Naive thymus-derived CD4-positive, alpha-beta T cell (primary cell): ENCODE measurements at regions not wholly inside any gene's neighbourhood (a gene's known extent, or its start where the extent isn't known, plus 50 kb on each side); places are given as distances from the start of the nearest gene placed in this dataset.
"Not testable (repeated sequence)": the region's sequence is repeated elsewhere in the genome, so short reads cannot be mapped to it uniquely, and the experiment has no call there.

Experiments
- ATAC-seq: fragments of 150-1000 bp; cut with Tn5 transposase; 2 replicates; pipeline ENCODE4 v1.10.0; 2021; ENCODE audit warnings: mild to moderate bottlenecking, moderate library complexity
- CTCF ChIA-PET: fragments of 350-600 bp; sonication (Branson Sonifier 250); formaldehyde crosslinking; loops from one replicate; lab custom pipeline; 2021; ENCODE audit warnings: antibody characterized with exemption; lab: Charles Lee
- POLR2A ChIA-PET: fragments of 350-600 bp; sonication (Branson Sonifier 250); formaldehyde crosslinking; loops from one replicate; lab custom pipeline; 2021; ENCODE audit warnings: antibody characterized with exemption, inconsistent platforms; lab: Charles Lee
- DNase-seq, 9 donors: peaks; one replicate each; pipeline versions ENCODE4 v3.0.0 to v3.0.0-alpha.2; 2020 to 2022; ENCODE audit warnings: mixed read lengths in 1 of 9
- H3K27ac ChIP-seq: one replicate; pipeline ENCODE4 v1.7.0; 2013; ENCODE audit warnings: mild to moderate bottlenecking, low read depth, low read length, moderate library complexity
- H3K27me3 ChIP-seq, 2 donors: one replicate each; pipeline ENCODE4 v1.7.0; 2013; ENCODE audit warnings: low read length in 2 of 2, mild to moderate bottlenecking in 2 of 2, moderate library complexity in 2 of 2; ENCODE audit not compliant: control insufficient read depth in 2 of 2, insufficient read depth in 2 of 2
- H3K36me3 ChIP-seq, 3 experiments: 1 replicate in 2 of 3; 2 replicates in 1 of 3; pipeline ENCODE4 v1.7.0; 2013; ENCODE audit warnings: low read length in 3 of 3, mild to moderate bottlenecking in 3 of 3, moderate library complexity in 1 of 3; ENCODE audit not compliant: insufficient read depth in 3 of 3, control insufficient read depth in 2 of 3
- H3K4me1 ChIP-seq, 2 donors: one replicate each; pipeline ENCODE4 v1.7.0; 2013; ENCODE audit warnings: low read length in 2 of 2, mild to moderate bottlenecking in 2 of 2, moderate library complexity in 1 of 2; ENCODE audit not compliant: control insufficient read depth in 2 of 2, insufficient read depth in 2 of 2
- H3K4me3 ChIP-seq: 2 replicates; pipeline ENCODE4 v1.7.0; 2013; ENCODE audit warnings: mild to moderate bottlenecking, low read length
- H3K9me3 ChIP-seq, 3 experiments: 1 replicate in 2 of 3; 2 replicates in 1 of 3; pipeline ENCODE4 v1.7.0; 2013; ENCODE audit warnings: low read length in 3 of 3; ENCODE audit not compliant: control insufficient read depth in 2 of 3
- H3K27ac Mint-ChIP-seq, 9 donors: one replicate each; pipeline ENCODE4 v1.8.0; 2020 to 2022; ENCODE audit warnings: mixed read lengths in 9 of 9, mild to moderate bottlenecking in 8 of 9, moderate library complexity in 5 of 9, inconsistent platforms in 2 of 9
- H3K27me3 Mint-ChIP-seq, 5 donors: one replicate each; pipeline ENCODE4 v1.8.0; 2021 to 2022; ENCODE audit warnings: mixed read lengths in 5 of 5, mild to moderate bottlenecking in 1 of 5
- H3K36me3 Mint-ChIP-seq, 5 donors: one replicate each; pipeline ENCODE4 v1.8.0; 2020 to 2022; ENCODE audit warnings: mixed read lengths in 5 of 5, mild to moderate bottlenecking in 3 of 5, inconsistent platforms in 1 of 5
- H3K4me1 Mint-ChIP-seq, 7 donors: one replicate each; pipeline ENCODE4 v1.8.0; 2020 to 2022; ENCODE audit warnings: mixed read lengths in 7 of 7, mild to moderate bottlenecking in 3 of 7, inconsistent platforms in 1 of 7
- H3K4me3 Mint-ChIP-seq, 10 donors: one replicate each; pipeline ENCODE4 v1.8.0; 2020 to 2022; ENCODE audit warnings: mild to moderate bottlenecking in 10 of 10, mixed read lengths in 10 of 10, moderate library complexity in 6 of 10, inconsistent platforms in 2 of 10
- H3K9me3 Mint-ChIP-seq, 11 donors: one replicate each; pipeline ENCODE4 v1.8.0; 2020 to 2022; ENCODE audit warnings: mixed read lengths in 11 of 11, mild to moderate bottlenecking in 4 of 11, inconsistent platforms in 1 of 11, moderate library complexity in 1 of 11
- intact Hi-C, 2 donors: fragments of 100-400 bp; cut with micrococcal nuclease; formaldehyde crosslinking; loops; one replicate each; pipeline ENCODE4 v1.15.1; 2023

DNA sequence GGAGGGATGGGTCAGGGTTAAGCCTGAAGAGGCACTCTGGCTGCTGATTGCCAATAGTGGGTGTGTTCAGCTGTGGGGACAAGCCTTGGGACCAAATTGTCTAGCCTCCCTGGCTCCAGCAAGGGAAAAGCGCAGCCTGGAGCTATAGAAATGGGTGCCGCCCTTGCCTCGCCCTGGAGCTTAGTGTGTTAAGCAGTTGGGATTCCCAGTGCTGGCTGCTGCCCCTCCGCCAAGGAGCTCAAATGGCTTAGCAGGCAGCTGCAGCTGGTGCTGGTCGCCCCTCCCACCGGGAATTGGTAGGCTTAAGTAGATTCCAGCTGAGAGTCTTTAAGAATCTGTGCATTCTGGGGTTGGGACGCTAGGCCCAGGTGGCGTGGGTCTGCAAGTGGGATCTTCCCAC lies 662.9 kb upstream of the TBL1XR1 start:
- Mint-ChIP-seq H3K36me3 (peaks cover 0 to 15% (median 7%) of the 10 kb centered on the region in 5 donors), H3K4me3 (no peak overlapping the region), H3K4me1 (no peaks in the 10 kb centered on the region), H3K27me3 (no peaks in the 10 kb centered on the region), H3K27ac (no peak overlapping the region), H3K9me3 (peaks cover 4 to 45% (median 20%) of the 10 kb centered on the region in 11 donors)
- Histone ChIP-seq H3K4me3 (no peak overlapping the region), H3K27ac (no peak overlapping the region), H3K4me1 (no peaks in the 10 kb centered on the region), H3K27me3 (no peaks in the 10 kb centered on the region), H3K9me3 (peaks cover 0 to 9% (median 0%) of the 10 kb centered on the region in 3 experiments), H3K36me3 (no peaks in the 10 kb centered on the region)
- DNase-seq = no peak
- ChIA-PET CTCF (no interaction called here), POLR2A (no interaction called here)
- no peak for ATAC-seq
- intact Hi-C loops = no loop called here

DNA sequence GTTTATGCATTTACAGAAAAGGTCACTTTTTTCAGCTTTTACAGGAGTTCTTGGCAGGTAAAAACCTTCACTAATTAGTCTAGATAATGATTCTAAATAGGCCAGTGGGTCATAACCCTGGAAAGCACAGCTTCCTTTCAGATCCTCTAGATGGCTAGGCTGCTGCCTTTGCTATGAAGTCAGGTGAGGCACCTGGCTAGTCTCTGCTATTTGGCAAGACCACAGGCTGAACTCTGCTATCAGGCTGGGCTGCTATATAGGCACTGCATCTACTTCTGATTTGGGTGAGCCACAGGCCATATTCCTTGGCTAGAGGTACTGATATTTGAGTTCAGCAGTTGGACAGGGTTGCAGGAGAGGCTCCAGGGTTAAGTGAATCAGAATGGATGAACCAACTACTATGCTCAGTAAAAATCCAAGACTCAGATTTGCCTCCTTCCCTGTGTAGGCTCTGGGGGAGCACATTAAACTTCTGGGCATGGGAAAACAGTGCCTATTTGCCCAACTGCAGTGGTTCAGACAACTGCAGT lies 665.7 kb upstream of the TBL1XR1 start:
- Histone ChIP-seq H3K27ac (no peak overlapping the region), H3K27me3 (no peaks in the 10 kb centered on the region)
- CTCF ChIA-PET = interaction anchor here (0.7 kb wide), 2 partner anchors 20 to 67 kb away, joined by 3 read pairs; no protein-coding TSS in a partner anchor

DNA sequence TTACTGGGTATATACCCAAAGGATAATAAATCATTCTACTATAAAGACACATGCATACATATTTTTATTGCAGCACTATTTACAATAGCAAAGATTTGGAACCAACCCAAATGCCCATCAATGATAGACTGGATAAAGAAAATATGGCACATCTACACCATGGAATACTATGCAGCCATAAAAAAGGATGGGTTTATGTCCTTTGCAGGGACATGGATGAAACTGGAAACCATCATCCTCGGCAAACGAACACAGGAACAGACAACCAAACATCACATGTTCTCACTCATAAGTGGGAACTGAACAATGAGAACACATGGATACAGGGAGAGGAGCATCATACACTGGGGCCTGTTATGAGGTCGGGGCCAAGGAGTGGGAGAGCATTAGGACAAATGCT lies 665.0 kb upstream of the KCNMB2 start:
- peaks cover 0 to 14% (median 13%) of the 10 kb centered on the region in 7 donors for H3K4me1 Mint-ChIP-seq
- H3K4me3 Mint-ChIP-seq, H3K27me3 Mint-ChIP-seq, H3K27ac ChIP-seq, H3K9me3 ChIP-seq, H3K4me1 ChIP-seq, intact Hi-C loops, H3K27me3 ChIP-seq, ATAC-seq, H3K4me3 ChIP-seq, CTCF ChIA-PET, H3K27ac Mint-ChIP-seq, POLR2A ChIA-PET, H3K36me3 ChIP-seq, DNase-seq: not testable (repeated sequence)
- H3K9me3 Mint-ChIP-seq = peaks cover 9 to 35% (median 22%) of the 10 kb centered on the region in 11 donors
- peaks cover 1 to 22% (median 10%) of the 10 kb centered on the region in 5 donors for H3K36me3 Mint-ChIP-seq

More for the DNA sequence above, 665.7 kb upstream of the TBL1XR1 start:
- Mint-ChIP-seq H3K4me1 (no peaks in the 10 kb centered on the region), H3K27ac (no peak overlapping the region), H3K36me3 (peaks cover 1 to 17% (median 11%) of the 10 kb centered on the region in 5 donors), H3K4me3 (no peak overlapping the region), H3K27me3 (no peaks in the 10 kb centered on the region), H3K9me3 (peaks cover 11 to 52% (median 23%) of the 10 kb centered on the region in 11 donors)
- POLR2A ChIA-PET = no interaction called here
- H3K9me3 ChIP-seq = peaks cover 0 to 9% (median 0%) of the 10 kb centered on the region in 3 experiments
- no peaks in the 10 kb centered on the region for H3K4me1 ChIP-seq
- DNase-seq (no peak), ATAC-seq (no peak)
- H3K4me3 ChIP-seq = no peak overlapping the region
- H3K36me3 ChIP-seq = no peaks in the 10 kb centered on the region
- intact Hi-C loops = no loop called here

GRCh38 chr3:177878192-177878591 lies 658.0 kb upstream of the KCNMB2 start:
- Mint-ChIP-seq H3K9me3 (peaks cover 0 to 5% (median 0%) of the 10 kb centered on the region in 11 donors), H3K36me3 (peaks cover 0 to 1% (median 0%) of the 10 kb centered on the region in 5 donors), H3K4me1 (peaks cover 2 to 24% (median 16%) of the 10 kb centered on the region in 7 donors), H3K27ac (no peak overlapping the region), H3K27me3 (no peaks in the 10 kb centered on the region), H3K4me3 (no peak overlapping the region)
- CTCF ChIA-PET = no interaction called here
- Histone ChIP-seq H3K27me3 (no peaks in the 10 kb centered on the region), H3K4me3 (no peak overlapping the region), H3K4me1 (no peaks in the 10 kb centered on the region), H3K27ac (no peak overlapping the region), H3K36me3 (no peaks in the 10 kb centered on the region), H3K9me3 (no peaks in the 10 kb centered on the region)
- DNase-seq (no peak), ATAC-seq (no peak)
- intact Hi-C loops = loop anchor here in 1 of 2 donors (5.0 kb wide), 1 partner anchor 94 kb away; no protein-coding TSS in a partner anchor
- POLR2A ChIA-PET = interaction anchor here (0.6 kb wide), 1 partner anchor 491 kb away, joined by 6 read pairs; no protein-coding TSS in a partner anchor

- Histone ChIP-seq H3K27ac (no peak overlapping the region), H3K4me1 (no peaks in the 10 kb centered on the region), H3K4me3 (no peak overlapping the region), H3K27me3 (no peaks in the 10 kb centered on the region), H3K9me3 (no peaks in the 10 kb centered on the region), H3K36me3 (no peaks in the 10 kb centered on the region)
- Mint-ChIP-seq H3K4me3 (no peak overlapping the region), H3K4me1 (peaks cover 6 to 31% (median 22%) of the 10 kb centered on the region in 7 donors), H3K27ac (no peak overlapping the region), H3K36me3 (peaks cover 0 to 1% (median 0%) of the 10 kb centered on the region in 5 donors), H3K9me3 (peaks cover 0 to 5% (median 0%) of the 10 kb centered on the region in 11 donors), H3K27me3 (no peaks in the 10 kb centered on the region)
- no peak for DNase-seq
- intact Hi-C loops = loop anchor here in 1 of 2 donors (5.0 kb wide), 1 partner anchor 93 kb away; no protein-coding TSS in a partner anchor
- ChIA-PET CTCF (no interaction called here), POLR2A (no interaction called here)
- ATAC-seq = no peak
These were observed 657.3 kb upstream of the KCNMB2 start for GRCh38 chr3:177878957-177879356.

DNA sequence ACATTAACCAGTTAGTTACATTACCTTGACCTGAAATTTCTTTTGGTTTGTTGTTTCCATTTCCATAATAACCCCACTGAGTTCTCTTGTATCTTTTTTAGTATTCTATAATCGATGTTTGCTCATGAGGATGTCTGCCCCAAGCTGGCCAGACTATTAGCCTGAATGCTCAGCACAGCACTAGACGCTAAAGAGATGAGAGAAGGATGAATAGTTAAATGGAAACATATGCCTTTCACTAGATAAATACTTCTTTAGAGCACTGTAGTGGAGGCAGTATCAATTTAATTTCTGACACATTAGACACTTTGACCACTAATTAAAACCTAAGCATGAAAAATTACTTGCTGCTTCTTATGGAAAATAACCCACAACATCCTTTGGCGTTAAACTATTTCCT lies 654.9 kb upstream of the KCNMB2 start:
- no peak overlapping the region for H3K27ac Mint-ChIP-seq
- intact Hi-C loops = no loop called here
- H3K27me3 ChIP-seq = no peaks in the 10 kb centered on the region
- H3K9me3 ChIP-seq = no peaks in the 10 kb centered on the region
- ATAC-seq = no peak
- H3K36me3 Mint-ChIP-seq = peaks cover 0 to 1% (median 0%) of the 10 kb centered on the region in 5 donors
- H3K9me3 Mint-ChIP-seq = peaks cover 0 to 5% (median 0%) of the 10 kb centered on the region in 11 donors
- ChIA-PET POLR2A (no interaction called here), CTCF (no interaction called here)
- DNase-seq = no peak
- no peaks in the 10 kb centered on the region for H3K4me1 ChIP-seq
- H3K27me3 Mint-ChIP-seq = no peaks in the 10 kb centered on the region
- H3K36me3 ChIP-seq = no peaks in the 10 kb centered on the region
- no peak overlapping the region for H3K4me3 ChIP-seq
- H3K4me1 Mint-ChIP-seq = peaks cover 3 to 23% (median 12%) of the 10 kb centered on the region in 7 donors
- no peak overlapping the region for H3K27ac ChIP-seq
- no peak overlapping the region for H3K4me3 Mint-ChIP-seq
